Esophagus squamous epithelium (tissue), 4 donors: ENCODE measurements at regions not wholly inside any gene's neighbourhood (a gene's known extent, or its start where the extent isn't known, plus 50 kb on each side); places are given as distances from the start of the nearest gene placed in this dataset.
"Not testable (repeated sequence)": the region's sequence is repeated elsewhere in the genome, so short reads cannot be mapped to it uniquely, and the experiment has no call there.

ENCODE experiments used
- POLR2A ChIP-seq, 4 donors: fragments of 450-650 bp; IDR thresholded peaks; one replicate each; pipeline ENCODE4 v1.6.1; 2017; ENCODE audit warnings: antibody characterized with exemption in 4 of 4, mild to moderate bottlenecking in 4 of 4, moderate library complexity in 3 of 4
- TF ChIP-seq, protein P1 (sequence below), 6 experiments: fragments of 450-650 bp in 4 of 6; fragments of 200-600 bp in 2 of 6; sonication (generic) in 2 of 6; IDR thresholded peaks; one replicate each; pipeline ENCODE4 v1.5.1; 2016 to 2019; ENCODE audit warnings: antibody characterized with exemption in 6 of 6, mild to moderate bottlenecking in 4 of 6, moderate library complexity in 4 of 6

DNA sequence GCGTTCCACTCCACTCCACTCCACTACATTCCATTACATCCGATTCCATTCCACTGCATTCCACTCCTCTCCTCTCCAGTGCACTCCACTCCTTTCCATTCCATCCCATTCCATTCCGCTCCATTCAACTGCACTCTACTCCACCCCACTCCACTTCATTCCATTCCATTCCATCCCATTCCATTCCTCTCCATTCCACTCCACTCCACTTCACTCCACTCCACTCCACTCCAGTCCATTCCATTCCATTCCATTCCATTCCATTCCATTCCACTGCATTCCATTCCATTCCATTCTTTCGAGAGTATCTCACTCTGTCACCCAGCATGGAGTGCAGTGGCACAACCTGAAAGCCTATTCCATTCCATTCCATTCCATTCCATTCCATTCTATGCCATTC is 637.5 kb downstream of the TP53TG3F start:
- not testable (repeated sequence) for TF ChIP-seq POLR2A (IDR thresholded peaks at IDR 0.05)
- TF ChIP-seq, protein P1, sequence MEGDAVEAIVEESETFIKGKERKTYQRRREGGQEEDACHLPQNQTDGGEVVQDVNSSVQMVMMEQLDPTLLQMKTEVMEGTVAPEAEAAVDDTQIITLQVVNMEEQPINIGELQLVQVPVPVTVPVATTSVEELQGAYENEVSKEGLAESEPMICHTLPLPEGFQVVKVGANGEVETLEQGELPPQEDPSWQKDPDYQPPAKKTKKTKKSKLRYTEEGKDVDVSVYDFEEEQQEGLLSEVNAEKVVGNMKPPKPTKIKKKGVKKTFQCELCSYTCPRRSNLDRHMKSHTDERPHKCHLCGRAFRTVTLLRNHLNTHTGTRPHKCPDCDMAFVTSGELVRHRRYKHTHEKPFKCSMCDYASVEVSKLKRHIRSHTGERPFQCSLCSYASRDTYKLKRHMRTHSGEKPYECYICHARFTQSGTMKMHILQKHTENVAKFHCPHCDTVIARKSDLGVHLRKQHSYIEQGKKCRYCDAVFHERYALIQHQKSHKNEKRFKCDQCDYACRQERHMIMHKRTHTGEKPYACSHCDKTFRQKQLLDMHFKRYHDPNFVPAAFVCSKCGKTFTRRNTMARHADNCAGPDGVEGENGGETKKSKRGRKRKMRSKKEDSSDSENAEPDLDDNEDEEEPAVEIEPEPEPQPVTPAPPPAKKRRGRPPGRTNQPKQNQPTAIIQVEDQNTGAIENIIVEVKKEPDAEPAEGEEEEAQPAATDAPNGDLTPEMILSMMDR (IDR thresholded peaks at IDR 0.05): not testable (repeated sequence)
